SK-N-SH (cell line): ENCODE measurements at regions not wholly inside any gene's neighbourhood (a gene's known extent, or its start where the extent isn't known, plus 50 kb on each side); places are given as distances from the start of the nearest gene placed in this dataset.
A peak's percentile ranks its signal among the peaks of the same experiment; 100 is the strongest.
"Not testable (repeated sequence)": the region's sequence is repeated elsewhere in the genome, so short reads cannot be mapped to it uniquely, and the experiment has no call there.

Source experiments
- CTCF ChIA-PET: fragments of 300-600, 350-600 bp; formaldehyde crosslinking; extraction: SDS; loops from one replicate; lab custom pipeline; 2021; lab: Yijun Ruan, JAX
- POLR2A ChIA-PET: fragments of 350-600 bp; sonication (Branson Sonifier 250); formaldehyde crosslinking; extraction: SDS; loops from one replicate; lab custom pipeline; 2020; ENCODE audit warnings: antibody characterized with exemption, inconsistent platforms; lab: Yijun Ruan, JAX
- DNase-seq: peaks from one replicate; pipeline ENCODE4 v3.0.0; 2012
- H2AFZ ChIP-seq: fragments of 200-600 bp; sonication (generic); 2 replicates; pipeline ENCODE4 v1.8.1; 2016; ENCODE audit warnings: antibody characterized with exemption, mild to moderate bottlenecking, low read depth
- H3F3A ChIP-seq: fragments of 200-600 bp; sonication (generic); replicated peaks from 2 replicates; pipeline ENCODE3; 2016; ENCODE audit warnings: antibody characterized with exemption, mild to moderate bottlenecking; ENCODE audit not compliant: insufficient read depth
- H3K27ac ChIP-seq, 2 experiments: fragments of 200-500 bp in 1 of 2; fragments of 200-600 bp in 1 of 2; sonication (Bioruptor generic) in 1 of 2; sonication (generic), shearing (Covaris generic) in 1 of 2; 2 replicates each; pipeline versions ENCODE4 v1.5.1 to v1.6.1; 2014 to 2016; ENCODE audit warnings: low read depth in 2 of 2, inconsistent platforms in 1 of 2, low read length in 1 of 2, mild to moderate bottlenecking in 1 of 2, mixed read lengths in 1 of 2
- H3K27me3 ChIP-seq: fragments of 200-600 bp; sonication (generic), shearing (Covaris generic); 2 replicates; pipeline ENCODE4 v1.6.1; 2016; ENCODE audit warnings: mixed run types; ENCODE audit not compliant: insufficient read depth
- H3K36me3 ChIP-seq, 2 experiments: fragments of 200-500 bp in 1 of 2; fragments of 200-600 bp in 1 of 2; sonication (Bioruptor generic) in 1 of 2; sonication (generic) in 1 of 2; replicated peaks in 1 of 2; 2 replicates each; pipeline versions ENCODE3 to v1.5.1; 2014 to 2016; ENCODE audit warnings: low read length in 1 of 2, mild to moderate bottlenecking in 1 of 2; ENCODE audit not compliant: insufficient read depth in 2 of 2, control insufficient read depth in 1 of 2
- H3K4me1 ChIP-seq, 2 experiments: fragments of 200-500 bp in 1 of 2; fragments of 200-600 bp in 1 of 2; sonication (Bioruptor generic) in 1 of 2; sonication (generic), shearing (Covaris generic) in 1 of 2; 2 replicates each; pipeline versions ENCODE4 v1.5.1 to v1.6.1; 2014 to 2016; ENCODE audit warnings: low read depth in 1 of 2, low read length in 1 of 2, mixed run types in 1 of 2; ENCODE audit not compliant: insufficient read depth in 2 of 2, control insufficient read depth in 1 of 2
- H3K4me2 ChIP-seq: fragments of 200-600 bp; sonication (generic), shearing (Covaris generic); 2 replicates; pipeline ENCODE4 v1.6.1; 2017; ENCODE audit warnings: mixed run types
- H3K4me3 ChIP-seq, 2 experiments: fragments of 200-500 bp in 1 of 2; fragments of 200-600 bp in 1 of 2; sonication (Bioruptor generic) in 1 of 2; sonication (generic), shearing (Covaris generic) in 1 of 2; 2 replicates each; pipeline versions ENCODE4 v1.5.1 to v1.8.1; 2014 to 2016; ENCODE audit warnings: low read depth in 2 of 2, inconsistent platforms in 1 of 2, low read length in 1 of 2, mild to moderate bottlenecking in 1 of 2, mixed read lengths in 1 of 2, moderate library complexity in 1 of 2
- H3K79me2 ChIP-seq: fragments of 200-600 bp; sonication (generic); 2 replicates; pipeline ENCODE4 v1.8.1; 2017; ENCODE audit warnings: mild to moderate bottlenecking; ENCODE audit not compliant: insufficient read depth
- H3K9ac ChIP-seq: fragments of 200-600 bp; sonication (generic); 2 replicates; pipeline ENCODE4 v1.6.1; 2017; ENCODE audit warnings: mixed run types
- H3K9me2 ChIP-seq: fragments of 200-600 bp; sonication (generic); 2 replicates; pipeline ENCODE4 v1.6.1; 2017; ENCODE audit warnings: mixed run types
- H3K9me3 ChIP-seq: fragments of 200-600 bp; sonication (generic); 2 replicates; pipeline ENCODE4 v1.6.1; 2017; ENCODE audit warnings: mixed run types, mild to moderate bottlenecking, moderate library complexity
- H4K20me1 ChIP-seq: fragments of 200-600 bp; sonication (generic); 2 replicates; pipeline ENCODE4 v1.6.1; 2017; ENCODE audit warnings: mild to moderate bottlenecking, mixed run types; ENCODE audit not compliant: insufficient read depth
- NRF1 ChIP-seq: IDR thresholded peaks from 2 replicates; pipeline ENCODE4 v1.6.1; 2012; ENCODE audit warnings: low read depth, mild to moderate bottlenecking, low read length
- RXRA ChIP-seq: IDR thresholded peaks from 2 replicates; pipeline ENCODE4 v1.4.0; 2012; ENCODE audit warnings: low read depth, mild to moderate bottlenecking, borderline replicate concordance
- USF1 ChIP-seq: IDR thresholded peaks from 2 replicates; pipeline ENCODE4 v1.4.0; 2012; ENCODE audit warnings: low read depth, borderline replicate concordance
- WGBS: methylation state at CpG from one replicate; pipeline ENCODE4 v1.1.6; 2017; ENCODE audit warnings: low lambda C conversion rate; 5-methylcytosine and 5-hydroxymethylcytosine counted together

DNA sequence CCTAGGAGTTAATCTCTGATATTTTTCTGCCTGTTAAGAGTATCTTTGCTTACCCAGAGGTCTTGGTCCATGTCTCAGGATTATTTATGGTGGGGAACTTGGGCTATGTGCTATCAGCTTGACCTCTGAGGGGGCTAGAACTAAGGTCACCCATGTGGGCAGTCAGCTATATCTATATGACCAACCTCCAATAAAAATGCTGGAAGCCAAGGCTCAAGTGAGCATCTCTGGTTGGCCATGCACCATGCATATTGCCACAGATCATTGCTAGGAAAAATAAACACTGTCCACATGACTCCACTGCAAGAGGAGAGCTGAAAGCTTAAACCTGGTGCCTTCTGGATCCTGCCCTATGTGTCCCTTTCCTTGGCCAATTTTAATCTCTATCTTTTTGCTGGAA lies 196.5 kb upstream of the SLC7A11 start:
- H3K9me2 ChIP-seq, result no peaks in the 10 kb centered on the region
- H3K27ac ChIP-seq, result peak overlapping the region in 1 of 2 experiments; percentile 77; a peak in 2 of 4 replicates
- H2AFZ ChIP-seq, result peak overlapping the region; percentile 66; the same call in 1 of the 2 replicates
- ChIA-PET POLR2A (no interaction called here), CTCF (no interaction called here)
- H3K4me2 ChIP-seq, result peak overlapping the region; percentile 47
- no peaks in the 10 kb centered on the region for H4K20me1 ChIP-seq
- H3K79me2 ChIP-seq, result no peaks in the 10 kb centered on the region
- peaks cover 5% of the 10 kb centered on the region; the same call in 1 of the 2 replicates for H3K9me3 ChIP-seq
- peaks cover 22% of the 10 kb centered on the region for H3F3A ChIP-seq
- no peak for DNase-seq
- H3K4me1 ChIP-seq, result peaks cover 0 to 19% of the 10 kb centered on the region in 2 experiments; a peak in 2 of 4 replicates
- TF ChIP-seq RXRA, result no peak
- 0 out of 2 replicates have a peak overlapping the region, but pooled peaks have one; percentile 6 for H3K9ac ChIP-seq
- peak overlapping the region in 1 of 2 experiments; percentile 1; a peak in 1 of 4 replicates for H3K4me3 ChIP-seq
- no peaks in the 10 kb centered on the region for H3K27me3 ChIP-seq
- H3K36me3 ChIP-seq, result no peaks in the 10 kb centered on the region

- POLR2A ChIA-PET, result no interaction called here
- peaks cover 22% of the 10 kb centered on the region for H3F3A ChIP-seq
- H2AFZ ChIP-seq, result no peak overlapping the region; the same call in 1 of the 2 replicates
- H3K9me3 ChIP-seq, result peaks cover 5% of the 10 kb centered on the region; the same call in 1 of the 2 replicates
- no peak overlapping the region for H3K9ac ChIP-seq
- no peaks in the 10 kb centered on the region for H4K20me1 ChIP-seq
- no peaks in the 10 kb centered on the region for H3K79me2 ChIP-seq
- peak; percentile 13; the same call in 1 of the 2 replicates for TF ChIP-seq USF1
- no peak for TF ChIP-seq NRF1
- H3K9me2 ChIP-seq, result no peaks in the 10 kb centered on the region
- no peak overlapping the region for H3K4me3 ChIP-seq
- H3K36me3 ChIP-seq, result no peaks in the 10 kb centered on the region
- peaks cover 0 to 19% of the 10 kb centered on the region in 2 experiments; a peak in 2 of 4 replicates for H3K4me1 ChIP-seq
- H3K4me2 ChIP-seq, result no peak overlapping the region
- H3K27ac ChIP-seq, result no peak overlapping the region
- no peaks in the 10 kb centered on the region for H3K27me3 ChIP-seq
- DNase-seq, result no peak
- WGBS, result 91% methylated on average over 1 of the region's 1 CpG
- CTCF ChIA-PET, result no interaction called here
Measured at GRCh38 chr4:138437263-138437851, 195.2 kb upstream of the SLC7A11 start.

DNA sequence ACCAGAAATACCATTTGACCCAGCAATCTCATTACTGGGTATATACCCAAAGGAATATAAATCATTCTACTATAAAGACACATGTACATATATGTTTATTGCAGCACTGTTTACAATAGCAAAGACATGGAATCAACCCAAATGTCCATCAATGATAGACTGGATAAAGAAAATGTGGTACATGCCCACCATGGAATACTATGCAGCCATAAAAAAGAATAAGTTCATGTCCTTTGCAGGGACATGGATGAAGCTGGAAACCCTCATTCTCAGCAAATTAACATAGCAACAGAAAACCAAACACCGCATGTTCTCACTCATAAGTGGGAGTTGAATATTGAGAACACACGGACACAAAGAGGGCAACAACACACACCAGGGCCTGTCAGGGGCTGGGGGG lies 193.6 kb upstream of the SLC7A11 start:
- H3K36me3 ChIP-seq, H3K9ac ChIP-seq, H3K9me2 ChIP-seq, DNase-seq, H3K79me2 ChIP-seq, CTCF ChIA-PET, H4K20me1 ChIP-seq, H3K27me3 ChIP-seq, H2AFZ ChIP-seq, H3K9me3 ChIP-seq, H3K27ac ChIP-seq, POLR2A ChIA-PET, H3K4me3 ChIP-seq, H3K4me2 ChIP-seq: not testable (repeated sequence)
- WGBS, result 80% methylated on average over 2 of the region's 2 CpGs
- Histone ChIP-seq H3F3A (peaks cover 22% of the 10 kb centered on the region), H3K4me1 (peaks cover 0 to 19% of the 10 kb centered on the region in 2 experiments; a peak in 2 of 4 replicates)

DNA sequence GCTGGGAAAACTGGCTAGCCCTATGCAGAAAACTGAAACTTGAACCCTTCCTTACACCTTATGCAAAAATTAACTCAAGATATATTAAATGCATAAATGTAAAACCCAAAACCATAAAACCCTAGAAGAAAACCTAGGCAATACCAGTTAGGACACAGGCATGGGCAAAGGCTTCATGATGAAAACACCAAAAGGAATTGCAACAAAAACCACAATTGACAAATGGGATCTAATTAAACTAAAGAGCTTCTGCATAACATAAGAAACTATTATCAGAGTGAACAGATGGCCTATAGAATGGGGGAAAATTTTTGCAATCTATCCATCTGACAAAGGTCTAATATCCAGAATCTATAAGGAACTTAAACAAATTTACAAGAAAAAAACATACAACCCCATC lies 192.9 kb upstream of the SLC7A11 start:
- H3K36me3 ChIP-seq, H3K27ac ChIP-seq, H3K9ac ChIP-seq, H3K79me2 ChIP-seq, H3K4me2 ChIP-seq, CTCF ChIA-PET, DNase-seq, POLR2A ChIA-PET, H3K4me3 ChIP-seq, H3K27me3 ChIP-seq, H4K20me1 ChIP-seq, H3K9me2 ChIP-seq, H2AFZ ChIP-seq, H3K9me3 ChIP-seq: not testable (repeated sequence)
- peaks cover 22% of the 10 kb centered on the region for H3F3A ChIP-seq
- H3K4me1 ChIP-seq, result peaks cover 0 to 19% of the 10 kb centered on the region in 2 experiments; a peak in 2 of 4 replicates
